DOHH2 (cell line): ENCODE measurements at regions not wholly inside any gene's neighbourhood (a gene's known extent, or its start where the extent isn't known, plus 50 kb on each side); places are given as distances from the start of the nearest gene placed in this dataset.

Source experiments
- CTCF ChIP-seq: fragments of 200-600 bp; sonication (generic); IDR thresholded peaks from one replicate; pipeline ENCODE4 v1.5.1; 2014; ENCODE audit warnings: antibody characterized with exemption, mild to moderate bottlenecking, low read depth, low read length; ENCODE audit not compliant: poor library complexity, severe bottlenecking
- EZH2phosphoT487 ChIP-seq: fragments of 200-600 bp; sonication (generic); IDR thresholded peaks from 2 replicates; pipeline ENCODE4 v1.6.1; 2017; ENCODE audit warnings: borderline replicate concordance, mild to moderate bottlenecking, antibody characterized with exemption, low read length, moderate library complexity, mixed read lengths

- TF ChIP-seq CTCF (no peak), EZH2phosphoT487 (no peak)
These were observed 218.8 kb downstream of the C4orf33 start for GRCh38 chr4:129314781-129315180.
